AG09319 (cell line): ENCODE measurements at regions not wholly inside any gene's neighbourhood (a gene's known extent, or its start where the extent isn't known, plus 50 kb on each side); places are given as distances from the start of the nearest gene placed in this dataset.

Source experiments
- DNase-seq: peaks from one replicate; pipeline ENCODE4 v3.0.0-alpha.2; 2010; ENCODE audit warnings: low read depth; ENCODE audit errors: extremely low read depth
- CTCF ChIP-seq: IDR thresholded peaks from 2 replicates; pipeline ENCODE4 v1.5.1; 2011; ENCODE audit warnings: low read depth, mild to moderate bottlenecking, inconsistent platforms, low read length, moderate library complexity

GRCh38 chr2:194709840-194710239 is 947.2 kb upstream of the SLC39A10 start:
- no peak for TF ChIP-seq CTCF

GRCh38 chr2:194706179-194706578 is 950.8 kb upstream of the SLC39A10 start:
- no peak for TF ChIP-seq CTCF
- no peak for DNase-seq

More at GRCh38 chr2:194709840-194710239, 947.2 kb upstream of the SLC39A10 start:
- DNase-seq: no peak

GRCh38 chr2:194705398-194705797 is 951.6 kb upstream of the SLC39A10 start:
- TF ChIP-seq CTCF: no peak
- DNase-seq: no peak

GRCh38 chr2:194700726-194701125 is 956.3 kb upstream of the SLC39A10 start:
- DNase-seq: no peak
- no peak for TF ChIP-seq CTCF

GRCh38 chr2:194700116-194700515 is 956.9 kb upstream of the SLC39A10 start:
- TF ChIP-seq CTCF: no peak
- DNase-seq: no peak

- TF ChIP-seq CTCF: no peak
- DNase-seq: no peak
Measured at GRCh38 chr2:194698012-194698411, 959.0 kb upstream of the SLC39A10 start.

- TF ChIP-seq CTCF: no peak
Measured at GRCh38 chr2:194697439-194697838, 959.6 kb upstream of the SLC39A10 start.

More at GRCh38 chr2:194697439-194697838, 959.6 kb upstream of the SLC39A10 start:
- no peak for DNase-seq
